Testis (tissue), 2 donors: ENCODE measurements at regions not wholly inside any gene's neighbourhood (a gene's known extent, or its start where the extent isn't known, plus 50 kb on each side); places are given as distances from the start of the nearest gene placed in this dataset.

Source experiments
- DNase-seq: peaks from one replicate; pipeline ENCODE4 v3.0.0-alpha.2; 2019
- H3K27ac ChIP-seq, 2 donors: fragments of 200-600 bp; sonication (generic); one replicate each; pipeline ENCODE4 v1.5.1; 2019
- H3K27me3 ChIP-seq: fragments of 200-600 bp; sonication (generic); one replicate; pipeline ENCODE4 v1.5.1; 2019
- H3K36me3 ChIP-seq: fragments of 200-600 bp; sonication (generic); one replicate; pipeline ENCODE4 v1.5.1; 2017; ENCODE audit warnings: low read depth; ENCODE audit errors: missing control alignments
- H3K4me1 ChIP-seq: fragments of 200-600 bp; sonication (generic); one replicate; pipeline ENCODE4 v1.5.1; 2019
- H3K4me3 ChIP-seq, 2 donors: fragments of 200-600 bp; sonication (generic); one replicate each; pipeline ENCODE4 v1.5.1; 2017 to 2019
- H3K9me3 ChIP-seq: fragments of 200-600 bp; sonication (generic); one replicate; pipeline ENCODE4 v1.5.1; 2017
- POLR2A ChIP-seq: fragments of 450-650 bp; IDR thresholded peaks from one replicate; pipeline ENCODE4 v1.6.1; 2017; ENCODE audit warnings: antibody characterized with exemption, mild to moderate bottlenecking, moderate library complexity
- WGBS, 2 donors: methylation state at CpG; one replicate each; pipeline ENCODE4 v1.1.5; 2018; 5-methylcytosine and 5-hydroxymethylcytosine counted together
- intact Hi-C: fragments of 100-400 bp; cut with DNase I; formaldehyde crosslinking; loops from one replicate; pipeline ENCODE4 v1.15.1; 2023; ENCODE audit warnings: low total_unique reads
- TF ChIP-seq, protein P1 (sequence below), 3 experiments: fragments of 450-650 bp in 2 of 3; fragments of 200-600 bp in 1 of 3; sonication (generic) in 1 of 3; IDR thresholded peaks; one replicate each; pipeline ENCODE4 v1.5.1; 2016 to 2019; ENCODE audit warnings: antibody characterized with exemption in 3 of 3, mild to moderate bottlenecking in 2 of 3, moderate library complexity in 1 of 3

DNA sequence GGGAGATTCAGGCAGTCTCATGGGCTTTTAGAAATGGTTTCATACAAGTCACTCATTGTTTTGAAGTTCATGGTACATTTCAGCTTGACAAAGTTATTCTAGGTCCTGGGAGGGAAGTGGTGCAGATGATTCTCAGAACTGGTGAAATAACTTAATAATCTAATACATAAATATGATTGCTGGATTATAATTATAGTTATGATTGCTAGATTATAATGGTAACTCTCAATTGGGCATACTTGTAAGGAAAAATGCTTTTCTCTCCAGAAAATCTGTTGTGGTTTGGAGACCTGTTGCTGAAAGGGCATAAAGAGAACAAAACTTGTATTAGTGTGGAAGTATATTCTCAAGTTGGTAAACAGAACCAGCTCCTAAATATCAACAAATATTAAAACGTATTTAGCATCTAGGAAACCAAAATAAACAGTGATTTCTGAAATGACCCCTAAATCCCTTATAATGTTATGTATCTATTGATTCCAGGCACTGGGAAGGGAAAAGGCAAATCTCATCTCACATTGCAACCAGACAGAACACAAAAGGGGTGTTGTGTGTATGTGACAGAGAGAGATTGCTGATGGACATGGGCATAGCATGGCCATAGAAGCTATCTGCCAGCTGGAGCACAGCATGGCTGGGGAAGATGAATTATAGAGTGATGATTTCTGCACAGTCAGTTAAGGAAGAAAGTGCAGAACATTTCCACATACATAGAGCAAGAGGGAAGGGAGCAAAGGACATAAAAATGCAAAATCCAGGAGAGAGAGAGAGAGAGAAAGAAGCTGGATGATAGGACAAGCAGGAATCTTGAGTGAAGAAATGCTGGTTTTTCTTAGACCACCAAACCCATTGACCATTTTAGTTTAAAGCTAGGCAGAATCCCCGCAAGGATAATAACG, 87.1 kb upstream of the FRY start:
- no peak for DNase-seq
- TF ChIP-seq POLR2A = no peak
- TF ChIP-seq, protein P1, sequence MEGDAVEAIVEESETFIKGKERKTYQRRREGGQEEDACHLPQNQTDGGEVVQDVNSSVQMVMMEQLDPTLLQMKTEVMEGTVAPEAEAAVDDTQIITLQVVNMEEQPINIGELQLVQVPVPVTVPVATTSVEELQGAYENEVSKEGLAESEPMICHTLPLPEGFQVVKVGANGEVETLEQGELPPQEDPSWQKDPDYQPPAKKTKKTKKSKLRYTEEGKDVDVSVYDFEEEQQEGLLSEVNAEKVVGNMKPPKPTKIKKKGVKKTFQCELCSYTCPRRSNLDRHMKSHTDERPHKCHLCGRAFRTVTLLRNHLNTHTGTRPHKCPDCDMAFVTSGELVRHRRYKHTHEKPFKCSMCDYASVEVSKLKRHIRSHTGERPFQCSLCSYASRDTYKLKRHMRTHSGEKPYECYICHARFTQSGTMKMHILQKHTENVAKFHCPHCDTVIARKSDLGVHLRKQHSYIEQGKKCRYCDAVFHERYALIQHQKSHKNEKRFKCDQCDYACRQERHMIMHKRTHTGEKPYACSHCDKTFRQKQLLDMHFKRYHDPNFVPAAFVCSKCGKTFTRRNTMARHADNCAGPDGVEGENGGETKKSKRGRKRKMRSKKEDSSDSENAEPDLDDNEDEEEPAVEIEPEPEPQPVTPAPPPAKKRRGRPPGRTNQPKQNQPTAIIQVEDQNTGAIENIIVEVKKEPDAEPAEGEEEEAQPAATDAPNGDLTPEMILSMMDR (IDR thresholded peaks at IDR 0.05) = no peak
- Histone ChIP-seq H3K27ac (no peak overlapping the region), H3K27me3 (no peaks in the 10 kb centered on the region), H3K4me1 (no peaks in the 10 kb centered on the region), H3K9me3 (no peaks in the 10 kb centered on the region), H3K4me3 (no peak overlapping the region), H3K36me3 (no peaks in the 10 kb centered on the region)
- WGBS, 2 donors = 79 to 85% methylated on average over 3 of the region's 3 CpGs
- intact Hi-C loops = no loop called here

DNA sequence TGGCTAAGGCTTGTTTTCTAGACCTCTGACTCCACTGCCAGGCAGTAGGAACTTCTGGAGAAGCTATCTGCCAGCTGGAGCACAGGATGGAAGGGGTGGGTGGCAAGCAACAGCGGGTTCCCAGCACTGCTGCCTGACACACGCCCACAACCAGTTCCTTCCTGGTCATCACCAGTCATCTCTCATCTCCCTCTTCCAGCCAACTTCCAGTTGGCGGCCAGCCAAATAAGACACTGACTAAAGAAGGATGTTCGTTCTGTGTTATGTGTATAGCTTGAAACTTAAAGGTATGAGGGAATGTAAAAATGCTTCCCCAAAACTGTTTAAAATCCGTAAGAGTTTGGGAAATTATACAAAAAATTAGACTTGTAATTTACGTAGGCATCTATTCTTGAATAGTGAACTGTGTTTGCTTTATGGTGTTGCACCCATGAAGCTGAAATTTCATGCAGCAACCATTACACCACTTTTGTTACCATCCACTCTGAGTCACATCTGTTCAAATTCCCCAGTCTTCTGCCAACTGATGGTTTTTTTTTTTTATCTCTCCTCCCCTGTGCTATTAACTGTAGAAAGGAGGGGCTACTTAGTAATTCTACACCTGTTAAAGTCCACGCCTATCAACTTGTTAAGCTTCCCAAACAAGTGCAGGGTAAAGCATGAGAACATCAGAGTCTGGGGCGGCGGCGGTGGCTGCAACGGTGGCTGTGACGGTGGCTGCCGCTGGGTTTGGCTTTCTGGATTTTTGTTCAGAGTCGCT, 86.2 kb upstream of the FRY start:
- TF ChIP-seq, protein P1 (IDR thresholded peaks at IDR 0.05) = no peak
- TF ChIP-seq POLR2A = no peak
- DNase-seq = peak; percentile 38
- Histone ChIP-seq H3K4me1 (no peaks in the 10 kb centered on the region), H3K27me3 (no peaks in the 10 kb centered on the region), H3K27ac (no peak overlapping the region), H3K4me3 (no peak overlapping the region), H3K9me3 (no peaks in the 10 kb centered on the region), H3K36me3 (no peaks in the 10 kb centered on the region)
- intact Hi-C loops = no loop called here
- 67 to 73% methylated on average over 14 of the region's 14 CpGs for WGBS, 2 donors

DNA sequence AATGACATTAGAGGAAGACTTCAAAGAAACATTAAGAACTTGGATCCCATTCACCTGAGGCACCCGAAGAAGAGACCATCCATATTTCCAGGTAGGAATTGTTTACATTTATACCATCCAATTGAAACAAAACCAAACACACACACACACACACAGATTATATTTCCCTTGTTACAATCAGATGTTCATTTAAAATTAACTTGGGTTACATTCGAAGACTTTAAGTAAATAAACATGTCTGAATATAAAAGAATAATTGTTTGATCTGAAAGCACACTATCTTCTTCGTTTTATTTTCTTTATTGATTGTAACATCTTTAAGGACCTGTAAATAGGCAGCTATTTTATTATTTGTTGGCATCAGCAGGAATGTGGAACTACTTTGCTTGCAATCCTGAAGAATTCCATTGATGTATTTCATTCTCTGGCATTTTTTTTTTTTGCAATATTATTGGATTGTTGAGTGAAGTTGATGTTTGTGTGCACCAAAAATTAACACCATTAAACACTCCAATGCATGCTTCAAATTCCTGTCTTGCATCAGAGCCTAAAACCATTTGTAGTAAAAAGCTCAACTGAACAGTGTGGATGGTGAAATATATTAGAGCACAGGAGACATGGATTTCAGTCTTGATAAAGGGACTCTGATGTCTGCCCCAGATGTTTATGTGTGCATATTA, 85.3 kb upstream of the FRY start:
- Histone ChIP-seq H3K4me3 (no peak overlapping the region), H3K4me1 (no peaks in the 10 kb centered on the region), H3K27me3 (no peaks in the 10 kb centered on the region), H3K9me3 (no peaks in the 10 kb centered on the region), H3K27ac (no peak overlapping the region), H3K36me3 (no peaks in the 10 kb centered on the region)
- TF ChIP-seq, protein P1 (IDR thresholded peaks at IDR 0.05) = no peak
- intact Hi-C loops = no loop called here
- 81 to 83% methylated on average over 3 of the region's 3 CpGs for WGBS, 2 donors
- DNase-seq = no peak

DNA sequence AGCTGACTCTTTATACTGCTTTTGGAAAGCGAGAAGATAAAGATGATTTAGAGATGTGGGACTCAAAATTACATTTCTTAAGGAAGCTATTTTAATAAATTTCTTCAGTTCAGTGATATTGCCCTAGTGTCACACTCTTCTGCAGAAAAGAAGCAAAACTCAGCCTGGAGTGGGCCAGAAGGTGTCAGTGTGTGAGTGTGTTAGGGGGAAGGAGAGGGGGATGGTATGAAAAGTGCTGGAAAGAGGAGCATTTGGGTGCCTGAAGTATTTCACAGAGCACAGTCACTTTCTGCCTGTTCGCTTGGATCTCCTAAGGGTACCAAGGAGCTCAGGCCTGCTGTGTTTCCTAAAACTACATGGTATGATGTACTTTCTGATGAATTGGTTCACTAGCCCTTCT, 84.5 kb upstream of the FRY start:
- 85 to 89% methylated on average over 2 of the region's 2 CpGs for WGBS, 2 donors
- no peak overlapping the region for H3K27ac ChIP-seq
- H3K9me3 ChIP-seq = no peaks in the 10 kb centered on the region
- no peaks in the 10 kb centered on the region for H3K4me1 ChIP-seq
- no peak for TF ChIP-seq POLR2A
- TF ChIP-seq, protein P1 (IDR thresholded peaks at IDR 0.05) = no peak
- H3K36me3 ChIP-seq = no peaks in the 10 kb centered on the region
- no peak for DNase-seq
- H3K27me3 ChIP-seq = no peaks in the 10 kb centered on the region
- intact Hi-C loops = no loop called here
- H3K4me3 ChIP-seq = no peak overlapping the region
